GM12891 (cell line): ENCODE measurements at regions not wholly inside any gene's neighbourhood (a gene's known extent, or its start where the extent isn't known, plus 50 kb on each side); places are given as distances from the start of the nearest gene placed in this dataset.

Experiments
- PAX5 ChIP-seq: IDR thresholded peaks from 2 replicates; pipeline ENCODE4 v1.6.1; 2011; ENCODE audit warnings: low read length, moderate library complexity, mild to moderate bottlenecking; ENCODE audit not compliant: insufficient read depth, severe bottlenecking
- POLR2A ChIP-seq: IDR thresholded peaks from 2 replicates; pipeline ENCODE4 v1.6.1; 2011; ENCODE audit warnings: low read depth, low read length, control low read depth
- POLR2AphosphoS5 ChIP-seq: IDR thresholded peaks from 2 replicates; pipeline ENCODE4 v1.6.1; 2011; ENCODE audit warnings: low read depth, low read length, control low read depth

- TF ChIP-seq POLR2AphosphoS5 (no peak), POLR2A (no peak), PAX5 (no peak)
These were observed 499.8 kb upstream of the TBX3 start for GRCh38 chr12:115183752-115184151.
